Right atrium auricular region (tissue), 2 donors: ENCODE measurements at regions not wholly inside any gene's neighbourhood (a gene's known extent, or its start where the extent isn't known, plus 50 kb on each side); places are given as distances from the start of the nearest gene placed in this dataset.

Experiments
- DNase-seq: peaks from one replicate; pipeline ENCODE4 v3.0.0-alpha.2; 2019; ENCODE audit warnings: low spot score
- H3K27ac ChIP-seq, 2 donors: fragments of 200-600 bp; sonication (generic); 1 replicate in 1 of 2; 2 replicates in 1 of 2; pipeline ENCODE4 v1.5.1; 2016 to 2019
- H3K27me3 ChIP-seq, 2 donors: fragments of 200-600 bp; sonication (generic); one replicate each; pipeline versions ENCODE4 v1.5.1 to v1.6.0; 2017 to 2019
- H3K36me3 ChIP-seq: fragments of 200-600 bp; sonication (generic); one replicate; pipeline ENCODE4 v1.5.1; 2016
- H3K4me1 ChIP-seq, 2 donors: fragments of 200-600 bp; sonication (generic); one replicate each; pipeline versions ENCODE4 v1.5.1 to v1.6.0; 2017 to 2019
- H3K4me3 ChIP-seq, 2 donors: fragments of 200-600 bp; sonication (generic); 1 replicate in 1 of 2; 2 replicates in 1 of 2; pipeline ENCODE4 v1.5.1; 2017 to 2019; ENCODE audit warnings: mild to moderate bottlenecking in 1 of 2, moderate library complexity in 1 of 2
- H3K9me3 ChIP-seq, 2 donors: fragments of 200-600 bp; sonication (generic); one replicate each; pipeline ENCODE4 v1.5.1; 2019
- TF ChIP-seq, protein P1 (sequence below), 2 donors: fragments of 200-600 bp; sonication (generic); IDR thresholded peaks; one replicate each; pipeline ENCODE4 v1.5.1; 2019; ENCODE audit warnings: antibody characterized with exemption in 2 of 2

DNA sequence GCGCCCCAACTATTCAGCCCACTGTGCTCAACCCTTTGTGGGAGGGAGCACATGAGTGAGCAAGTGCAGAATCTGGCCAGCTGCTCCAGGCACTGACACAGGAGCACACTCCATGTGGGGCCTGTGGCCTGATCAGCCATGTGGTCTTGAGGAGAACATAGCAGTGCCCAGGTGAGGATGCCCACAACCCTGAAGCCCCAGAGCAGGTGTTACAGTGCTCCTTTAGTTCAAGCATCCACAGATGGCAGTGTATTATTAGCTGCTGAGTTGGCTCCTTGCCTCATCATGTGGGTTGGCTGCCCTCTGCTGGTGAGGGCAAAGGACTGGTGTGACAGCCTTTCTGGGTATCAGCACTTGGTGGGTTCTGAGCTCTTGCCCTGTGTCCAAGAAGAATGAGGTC is 1588.2 kb downstream of the SI start:
- Histone ChIP-seq H3K27ac (no peak overlapping the region), H3K27me3 (no peaks in the 10 kb centered on the region), H3K36me3 (no peaks in the 10 kb centered on the region), H3K9me3 (peaks cover 0 to 5% of the 10 kb centered on the region in 2 donors), H3K4me1 (no peaks in the 10 kb centered on the region), H3K4me3 (no peak overlapping the region)
- DNase-seq = no peak
- TF ChIP-seq, protein P1, sequence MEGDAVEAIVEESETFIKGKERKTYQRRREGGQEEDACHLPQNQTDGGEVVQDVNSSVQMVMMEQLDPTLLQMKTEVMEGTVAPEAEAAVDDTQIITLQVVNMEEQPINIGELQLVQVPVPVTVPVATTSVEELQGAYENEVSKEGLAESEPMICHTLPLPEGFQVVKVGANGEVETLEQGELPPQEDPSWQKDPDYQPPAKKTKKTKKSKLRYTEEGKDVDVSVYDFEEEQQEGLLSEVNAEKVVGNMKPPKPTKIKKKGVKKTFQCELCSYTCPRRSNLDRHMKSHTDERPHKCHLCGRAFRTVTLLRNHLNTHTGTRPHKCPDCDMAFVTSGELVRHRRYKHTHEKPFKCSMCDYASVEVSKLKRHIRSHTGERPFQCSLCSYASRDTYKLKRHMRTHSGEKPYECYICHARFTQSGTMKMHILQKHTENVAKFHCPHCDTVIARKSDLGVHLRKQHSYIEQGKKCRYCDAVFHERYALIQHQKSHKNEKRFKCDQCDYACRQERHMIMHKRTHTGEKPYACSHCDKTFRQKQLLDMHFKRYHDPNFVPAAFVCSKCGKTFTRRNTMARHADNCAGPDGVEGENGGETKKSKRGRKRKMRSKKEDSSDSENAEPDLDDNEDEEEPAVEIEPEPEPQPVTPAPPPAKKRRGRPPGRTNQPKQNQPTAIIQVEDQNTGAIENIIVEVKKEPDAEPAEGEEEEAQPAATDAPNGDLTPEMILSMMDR (IDR thresholded peaks at IDR 0.05) = peak in 1 of 2 donors; percentile 21

DNA sequence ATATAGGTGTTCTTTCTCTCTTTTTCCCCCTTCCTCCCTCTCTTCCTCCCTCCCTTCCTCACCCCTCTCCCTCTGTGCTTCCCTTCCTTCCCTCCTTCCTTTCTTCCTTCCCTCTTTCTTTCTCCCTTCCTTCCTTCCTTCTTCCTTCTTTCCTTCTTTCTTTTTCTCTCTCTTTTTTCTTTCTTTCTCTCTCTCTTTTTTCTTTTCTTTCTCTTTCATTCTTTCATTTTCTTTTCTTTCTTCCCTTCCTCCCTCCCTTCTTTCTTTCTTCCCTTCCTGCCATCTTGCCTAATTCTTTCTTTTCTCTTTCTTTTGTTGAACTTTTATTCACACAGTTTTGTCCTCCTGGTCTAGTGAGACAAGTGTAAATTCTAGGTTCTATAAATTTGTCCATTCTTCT is 1595.6 kb downstream of the SI start:
- no peaks in the 10 kb centered on the region for H3K4me1 ChIP-seq
- no peaks in the 10 kb centered on the region for H3K27me3 ChIP-seq
- H3K36me3 ChIP-seq = no peaks in the 10 kb centered on the region
- H3K27ac ChIP-seq = no peak overlapping the region
- H3K9me3 ChIP-seq = no peaks in the 10 kb centered on the region
- no peak for DNase-seq
- TF ChIP-seq, protein P1 (IDR thresholded peaks at IDR 0.05) = no peak
- H3K4me3 ChIP-seq = no peak overlapping the region

DNA sequence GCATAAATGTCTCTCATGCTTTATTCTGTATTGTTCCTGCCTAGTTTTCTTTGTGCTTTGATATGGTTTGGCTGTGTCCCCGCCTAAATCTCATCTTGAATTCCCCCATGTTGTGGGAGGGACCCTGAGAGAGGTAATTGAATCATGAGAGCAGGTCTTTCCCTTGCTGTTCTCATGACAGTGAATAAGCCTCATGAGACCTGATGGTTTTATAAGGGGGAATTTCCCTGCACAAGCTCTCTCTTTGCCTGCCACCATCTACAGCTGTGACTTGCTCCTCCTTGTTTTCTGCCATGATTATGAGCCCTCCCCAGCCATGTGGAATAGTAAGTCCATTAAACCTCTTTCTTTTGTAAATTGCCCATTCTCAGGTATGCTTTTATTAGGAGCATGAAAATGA is 1596.6 kb downstream of the SI start:
- H3K4me3 ChIP-seq = no peak overlapping the region
- H3K4me1 ChIP-seq = no peaks in the 10 kb centered on the region
- DNase-seq = no peak
- no peaks in the 10 kb centered on the region for H3K27me3 ChIP-seq
- H3K27ac ChIP-seq = no peak overlapping the region
- H3K9me3 ChIP-seq = no peaks in the 10 kb centered on the region
- TF ChIP-seq, protein P1 (IDR thresholded peaks at IDR 0.05) = no peak
- H3K36me3 ChIP-seq = no peaks in the 10 kb centered on the region

DNA sequence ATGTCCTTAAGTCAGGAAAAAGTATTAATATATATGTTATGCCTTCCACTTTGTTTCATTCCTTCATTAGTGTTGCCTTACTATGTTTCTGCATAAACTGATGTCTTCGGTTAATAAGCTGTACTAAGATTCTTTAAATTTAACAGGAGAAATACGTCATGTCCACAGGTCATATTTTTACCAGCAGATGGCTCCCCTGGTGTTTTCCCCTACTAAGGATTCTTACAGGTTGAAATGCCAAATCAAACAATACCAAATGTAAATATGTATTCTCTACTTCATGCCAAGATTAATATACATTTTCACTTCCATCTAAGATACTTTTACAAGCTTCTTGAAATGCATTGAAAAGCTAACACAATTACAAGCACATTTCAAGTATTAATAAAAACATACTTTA is 1602.1 kb downstream of the SI start:
- Histone ChIP-seq H3K36me3 (no peaks in the 10 kb centered on the region), H3K4me1 (no peaks in the 10 kb centered on the region), H3K4me3 (no peak overlapping the region), H3K9me3 (no peaks in the 10 kb centered on the region), H3K27ac (no peak overlapping the region), H3K27me3 (no peaks in the 10 kb centered on the region)
- DNase-seq = no peak
- TF ChIP-seq, protein P1 (IDR thresholded peaks at IDR 0.05) = no peak

DNA sequence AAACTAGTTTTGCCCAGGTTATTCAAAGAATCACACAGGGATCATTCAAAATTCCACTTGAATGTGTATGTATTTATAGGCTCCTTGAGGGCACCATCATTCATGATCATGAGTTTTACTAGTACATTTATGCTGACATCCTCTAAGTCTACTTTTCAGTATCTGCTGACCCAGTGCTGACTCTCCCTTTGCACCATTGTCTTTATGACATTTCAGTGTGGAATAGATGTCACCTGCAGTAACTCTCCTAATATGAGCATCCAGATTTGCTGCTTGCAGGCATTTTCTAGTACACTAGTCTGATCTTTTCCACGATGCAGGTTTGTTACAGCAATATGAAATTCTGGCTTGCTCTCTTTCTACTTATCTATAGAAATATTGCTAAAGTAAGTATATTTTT is 1603.5 kb downstream of the SI start:
- Histone ChIP-seq H3K9me3 (no peaks in the 10 kb centered on the region), H3K36me3 (no peaks in the 10 kb centered on the region), H3K4me3 (no peak overlapping the region), H3K27ac (no peak overlapping the region), H3K27me3 (no peaks in the 10 kb centered on the region), H3K4me1 (no peaks in the 10 kb centered on the region)
- DNase-seq = no peak
- TF ChIP-seq, protein P1 (IDR thresholded peaks at IDR 0.05) = no peak

DNA sequence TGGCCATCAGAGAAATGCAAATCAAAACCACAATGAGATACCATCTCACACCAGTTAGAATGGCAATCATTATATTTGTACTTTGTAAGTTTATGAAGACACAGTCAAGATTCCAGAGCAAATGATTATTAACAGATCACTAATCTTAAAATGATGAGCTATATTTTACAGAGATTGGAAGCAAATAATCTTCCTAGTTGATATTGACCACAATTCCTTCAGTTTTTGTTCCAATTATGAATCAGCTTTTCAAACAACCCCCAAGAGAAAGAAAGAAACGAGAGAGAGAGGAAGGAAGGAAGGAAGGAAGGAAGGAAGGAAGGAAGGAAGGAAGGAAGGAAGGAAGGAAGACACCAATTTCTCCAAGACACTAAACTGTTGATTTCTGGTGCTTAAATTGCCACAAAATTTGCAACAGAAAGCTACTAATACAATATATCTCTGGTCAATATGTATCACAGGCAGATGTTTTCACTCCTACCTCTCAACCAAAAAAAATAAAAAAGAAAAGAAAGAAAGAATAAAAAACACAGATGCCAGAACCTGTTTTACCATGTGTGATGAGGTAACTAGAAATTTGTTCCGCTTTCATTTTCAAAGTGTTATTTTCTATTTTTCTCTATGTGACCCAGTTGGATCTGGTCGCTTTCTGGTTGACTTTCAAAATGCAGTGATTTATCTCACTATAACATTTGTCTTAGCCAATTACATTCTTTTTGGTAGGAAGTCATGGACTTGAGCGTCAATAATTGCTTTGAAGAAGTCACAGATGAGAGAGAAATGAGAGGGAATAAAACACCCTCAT is 1609.6 kb downstream of the SI start:
- no peaks in the 10 kb centered on the region for H3K27me3 ChIP-seq
- no peak overlapping the region for H3K27ac ChIP-seq

More for the DNA sequence above, 1609.6 kb downstream of the SI start:
- no peak for DNase-seq
- H3K4me3 ChIP-seq = no peak overlapping the region
- no peaks in the 10 kb centered on the region for H3K36me3 ChIP-seq
- H3K4me1 ChIP-seq = no peaks in the 10 kb centered on the region
- H3K9me3 ChIP-seq = no peaks in the 10 kb centered on the region
- TF ChIP-seq, protein P1 (IDR thresholded peaks at IDR 0.05) = no peak
